Esophagus squamous epithelium (tissue), 5 donors: ENCODE measurements at regions not wholly inside any gene's neighbourhood (a gene's known extent, or its start where the extent isn't known, plus 50 kb on each side); places are given as distances from the start of the nearest gene placed in this dataset.
A peak's percentile ranks its signal among the peaks of the same experiment; 100 is the strongest.

ENCODE experiments used
- DNase-seq: peaks from one replicate; lab custom pipeline; 2025; lab: John Stamatoyannopoulos, UW
- H3K27ac ChIP-seq, 4 donors: fragments of 200-600 bp; sonication (generic); one replicate each; pipeline ENCODE4 v1.5.1; 2016 to 2019; ENCODE audit warnings: mild to moderate bottlenecking in 1 of 4
- H3K27me3 ChIP-seq, 4 donors: fragments of 200-600 bp; sonication (generic); 1 replicate in 3 of 4; 2 replicates in 1 of 4; pipeline versions ENCODE4 v1.5.1 to v1.6.0; 2017 to 2021; ENCODE audit warnings: antibody characterized with exemption in 1 of 4
- H3K36me3 ChIP-seq, 3 donors: fragments of 200-600 bp; sonication (generic); one replicate each; pipeline ENCODE4 v1.5.1; 2016 to 2019
- H3K4me1 ChIP-seq, 3 donors: fragments of 200-600 bp; sonication (generic); one replicate each; pipeline ENCODE4 v1.5.1; 2017 to 2019
- H3K4me3 ChIP-seq, 4 donors: fragments of 200-600 bp; sonication (generic); 1 replicate in 3 of 4; 2 replicates in 1 of 4; pipeline ENCODE4 v1.5.1; 2016 to 2019; ENCODE audit warnings: mild to moderate bottlenecking in 2 of 4, moderate library complexity in 1 of 4
- H3K9me3 ChIP-seq, 3 donors: fragments of 200-600 bp; sonication (generic); one replicate each; pipeline ENCODE4 v1.5.1; 2016 to 2019
- CTCF ChIP-seq, 6 experiments: fragments of 450-650 bp in 4 of 6; fragments of 200-600 bp in 2 of 6; sonication (generic) in 2 of 6; IDR thresholded peaks; one replicate each; pipeline ENCODE4 v1.5.1; 2016 to 2019; ENCODE audit warnings: antibody characterized with exemption in 6 of 6, mild to moderate bottlenecking in 4 of 6, moderate library complexity in 4 of 6
- POLR2A ChIP-seq, 4 donors: fragments of 450-650 bp; IDR thresholded peaks; one replicate each; pipeline ENCODE4 v1.6.1; 2017; ENCODE audit warnings: antibody characterized with exemption in 4 of 4, mild to moderate bottlenecking in 4 of 4, moderate library complexity in 3 of 4
- WGBS, 2 donors: methylation state at CpG; one replicate each; pipeline ENCODE4 v1.1.5; 2018; 5-methylcytosine and 5-hydroxymethylcytosine counted together
- intact Hi-C: fragments of 100-400 bp; cut with DNase I; formaldehyde crosslinking; loops from one replicate; pipeline ENCODE4 v1.15.0; 2022
- donor health status: DM: yes; HTN: yes; CAD: no.

DNA sequence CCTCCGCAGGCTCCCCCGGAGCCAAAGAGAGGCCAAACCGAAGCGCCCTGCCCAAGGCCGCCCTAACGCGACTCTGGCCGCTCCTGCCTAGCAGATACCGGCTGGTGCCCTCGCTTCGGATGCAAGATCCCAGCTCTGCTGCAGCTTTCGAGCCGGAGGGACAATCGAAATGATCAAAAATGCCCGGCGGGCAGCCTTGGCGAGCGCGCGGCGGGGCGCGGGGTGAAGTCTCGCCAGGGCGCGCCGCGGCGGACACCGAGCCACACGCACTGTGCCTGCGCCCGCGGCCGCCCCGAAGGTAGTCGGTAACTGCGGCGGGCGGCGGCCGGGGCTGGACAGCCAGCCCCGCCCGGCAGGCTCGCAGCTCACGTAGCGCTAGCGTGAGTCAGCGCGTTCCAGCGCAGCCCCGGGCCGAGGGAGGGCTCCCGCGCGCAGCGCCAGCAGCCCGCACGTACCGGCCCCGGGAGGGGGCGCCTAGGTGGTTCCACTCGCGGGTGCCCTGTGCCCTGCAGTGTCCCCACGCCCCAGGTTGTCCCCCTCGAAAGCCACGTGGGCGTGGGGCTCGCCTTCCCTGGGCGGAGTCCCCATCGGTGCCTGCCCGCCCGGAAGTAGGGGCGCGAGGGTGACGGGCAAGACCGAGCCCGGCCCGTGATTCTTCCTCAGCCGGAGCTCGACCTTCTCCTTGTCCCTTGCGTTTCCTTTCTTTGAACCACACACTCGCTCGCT, 109.2 kb upstream of the EGLN3 start:
- no peak for DNase-seq
- Histone ChIP-seq H3K4me3 (peak overlapping the region; percentile 50 to 78 (median 61)), H3K27me3 (peaks cover 0 to 3% (median 0%) of the 10 kb centered on the region in 4 donors), H3K9me3 (no peaks in the 10 kb centered on the region), H3K27ac (peak overlapping the region; percentile 87 to 92 (median 91)), H3K4me1 (peaks cover 0 to 36% (median 5%) of the 10 kb centered on the region in 3 donors), H3K36me3 (no peaks in the 10 kb centered on the region)
- intact Hi-C loops, result no loop called here
- TF ChIP-seq POLR2A (IDR thresholded peaks at IDR 0.05) (peak in 2 of 4 donors; percentile 57 to 65), CTCF (IDR thresholded peaks at IDR 0.05) (peak in 3 of 6 experiments; percentile 21 to 37 (median 34))
- 0% methylated on average over 6 of the region's 84 CpGs; no CpG with 5 or more reads in 1 of the 2 donors for WGBS, 2 donors

GRCh38 chr14:34059037-34059924, 108.4 kb upstream of the EGLN3 start:
- no peak for DNase-seq
- intact Hi-C loops, result no loop called here
- no peaks in the 10 kb centered on the region for H3K36me3 ChIP-seq
- no peaks in the 10 kb centered on the region for H3K9me3 ChIP-seq
- peak overlapping the region; percentile 87 to 92 (median 91) for H3K27ac ChIP-seq
- H3K4me1 ChIP-seq, result peaks cover 0 to 35% (median 5%) of the 10 kb centered on the region in 3 donors
- no peak for TF ChIP-seq CTCF (IDR thresholded peaks at IDR 0.05)
- no peak for TF ChIP-seq POLR2A (IDR thresholded peaks at IDR 0.05)
- WGBS, 2 donors, result 75 to 83% methylated on average over 9 to 14 of the region's 16 CpGs
- H3K27me3 ChIP-seq, result peaks cover 0 to 3% (median 0%) of the 10 kb centered on the region in 4 donors
- peak overlapping the region; percentile 50 to 78 (median 61) for H3K4me3 ChIP-seq

GRCh38 chr14:34058510-34058909, 107.6 kb upstream of the EGLN3 start:
- 92 to 96% methylated on average over 3 of the region's 3 CpGs for WGBS, 2 donors
- Histone ChIP-seq H3K4me3 (no peak overlapping the region), H3K9me3 (no peaks in the 10 kb centered on the region), H3K36me3 (no peaks in the 10 kb centered on the region), H3K27ac (no peak overlapping the region), H3K27me3 (peaks cover 0 to 3% (median 0%) of the 10 kb centered on the region in 4 donors), H3K4me1 (peaks cover 0 to 27% (median 5%) of the 10 kb centered on the region in 3 donors)
- intact Hi-C loops, result no loop called here
- DNase-seq, result no peak
- TF ChIP-seq POLR2A (IDR thresholded peaks at IDR 0.05) (no peak), CTCF (IDR thresholded peaks at IDR 0.05) (no peak)

DNA sequence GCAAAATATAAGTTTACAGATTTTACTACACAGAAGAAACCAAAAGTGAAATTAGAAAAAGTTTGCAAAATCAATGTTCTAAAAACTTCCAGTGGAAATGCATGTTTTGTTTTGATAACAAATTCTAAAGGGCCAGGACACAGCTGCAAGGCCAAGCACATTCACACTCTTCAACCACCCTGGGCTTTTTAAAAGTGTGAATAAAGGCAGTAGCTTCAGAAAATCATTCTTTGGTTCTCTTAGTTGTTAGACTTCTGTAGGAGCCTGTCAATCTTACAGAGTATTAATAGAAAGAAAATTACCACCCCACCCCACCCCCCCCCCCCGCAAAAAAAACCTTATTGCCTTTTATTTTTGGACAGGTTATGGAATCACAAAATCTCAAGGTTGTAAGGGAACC, 105.2 kb upstream of the EGLN3 start:
- Histone ChIP-seq H3K9me3 (no peaks in the 10 kb centered on the region), H3K4me1 (peaks cover 0 to 18% (median 5%) of the 10 kb centered on the region in 3 donors), H3K36me3 (no peaks in the 10 kb centered on the region), H3K4me3 (no peak overlapping the region), H3K27me3 (no peaks in the 10 kb centered on the region), H3K27ac (no peak overlapping the region)
- no peak for DNase-seq
- TF ChIP-seq POLR2A (IDR thresholded peaks at IDR 0.05) (no peak), CTCF (IDR thresholded peaks at IDR 0.05) (no peak)
- intact Hi-C loops, result no loop called here
- WGBS, 2 donors, result 58 to 78% methylated on average over 1 of the region's 1 CpG
